ENCODE measurements at regions not wholly inside any gene's neighbourhood (a gene's known extent, or its start where the extent isn't known, plus 50 kb on each side); places are given as distances from the start of the nearest gene placed in this dataset.

GRCh38 chr19:32146664-32147063, 198.7 kb upstream of the ZNF507 start:
- DNase-seq: no peak

- no peak for DNase-seq
These were observed 194.8 kb upstream of the ZNF507 start for GRCh38 chr19:32150605-32151004.

- no peak for DNase-seq
These were observed 191.0 kb upstream of the ZNF507 start for GRCh38 chr19:32154418-32154817.

GRCh38 chr19:32164384-32164992, 180.9 kb upstream of the ZNF507 start:
- no peak for DNase-seq

- DNase-seq: no peak
These were observed 180.3 kb upstream of the ZNF507 start for GRCh38 chr19:32165141-32165540.

- DNase-seq: no peak
These were observed 179.7 kb upstream of the ZNF507 start for GRCh38 chr19:32165750-32166149.

- no peak for DNase-seq
These were observed 179.2 kb upstream of the ZNF507 start for GRCh38 chr19:32166238-32166637.

- no peak for DNase-seq
These were observed 177.3 kb upstream of the ZNF507 start for GRCh38 chr19:32168111-32168510.

GRCh38 chr19:32168606-32169005, 176.8 kb upstream of the ZNF507 start:
- DNase-seq: no peak

- DNase-seq: no peak
These were observed 173.7 kb upstream of the ZNF507 start for GRCh38 chr19:32171719-32172151.

GRCh38 chr19:32172566-32173160, 172.7 kb upstream of the ZNF507 start:
- DNase-seq: no peak

GRCh38 chr19:32173836-32174235, 171.6 kb upstream of the ZNF507 start:
- DNase-seq: no peak

GRCh38 chr19:32174386-32175113, 170.9 kb upstream of the ZNF507 start:
- DNase-seq: no peak

GRCh38 chr19:32176591-32176990, 168.8 kb upstream of the ZNF507 start:
- DNase-seq: no peak

GRCh38 chr19:32177686-32178085, 167.7 kb upstream of the ZNF507 start:
- DNase-seq: no peak

GRCh38 chr19:32178401-32178800, 167.0 kb upstream of the ZNF507 start:
- no peak for DNase-seq

GRCh38 chr19:32178956-32179355, 166.5 kb upstream of the ZNF507 start:
- DNase-seq: no peak

GRCh38 chr19:32181216-32181920, 164.0 kb upstream of the ZNF507 start:
- DNase-seq: no peak

- DNase-seq: no peak
These were observed 158.7 kb upstream of the ZNF507 start for GRCh38 chr19:32186542-32187330.

- no peak for DNase-seq
These were observed 156.5 kb upstream of the ZNF507 start for GRCh38 chr19:32188921-32189320.

- no peak for DNase-seq
These were observed 155.3 kb upstream of the ZNF507 start for GRCh38 chr19:32189956-32190706.

GRCh38 chr19:32191921-32192320, 153.5 kb upstream of the ZNF507 start:
- DNase-seq: no peak

Data from NCI-H1930 (cell line).